T-helper 2 cell treated with Interferon-gamma antibody and Interleukin-4, amounts not matched to agents 100 ng/mL and 5 ng/mL, for 36 hours (primary cell): ENCODE measurements at regions not wholly inside any gene's neighbourhood (a gene's known extent, or its start where the extent isn't known, plus 50 kb on each side); places are given as distances from the start of the nearest gene placed in this dataset.

Experiments
- intact Hi-C: fragments of 100-400 bp; cut with micrococcal nuclease; formaldehyde crosslinking; loops from one replicate; pipeline ENCODE4 v1.15.1; 2023

DNA sequence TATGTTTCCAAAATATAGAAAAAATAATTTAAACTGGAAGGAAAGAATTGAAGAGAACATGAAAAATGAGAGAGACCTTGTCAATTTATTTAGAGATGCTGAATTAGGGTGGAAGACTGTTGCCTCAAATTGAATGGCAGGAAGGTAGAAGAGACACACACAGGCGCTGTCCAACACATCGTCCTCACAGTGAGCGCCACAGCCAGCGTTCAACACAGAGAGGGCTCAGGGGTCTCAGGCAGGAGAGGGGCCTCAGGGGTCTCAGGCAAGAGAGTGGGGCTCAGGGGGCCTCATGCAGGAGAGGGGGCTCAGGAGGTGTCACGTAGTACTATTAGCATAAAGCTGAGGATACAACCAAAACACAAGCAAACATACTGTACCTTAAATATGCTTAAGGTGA is 65.7 kb downstream of the TMEM18 start:
- intact Hi-C loops: no loop called here

DNA sequence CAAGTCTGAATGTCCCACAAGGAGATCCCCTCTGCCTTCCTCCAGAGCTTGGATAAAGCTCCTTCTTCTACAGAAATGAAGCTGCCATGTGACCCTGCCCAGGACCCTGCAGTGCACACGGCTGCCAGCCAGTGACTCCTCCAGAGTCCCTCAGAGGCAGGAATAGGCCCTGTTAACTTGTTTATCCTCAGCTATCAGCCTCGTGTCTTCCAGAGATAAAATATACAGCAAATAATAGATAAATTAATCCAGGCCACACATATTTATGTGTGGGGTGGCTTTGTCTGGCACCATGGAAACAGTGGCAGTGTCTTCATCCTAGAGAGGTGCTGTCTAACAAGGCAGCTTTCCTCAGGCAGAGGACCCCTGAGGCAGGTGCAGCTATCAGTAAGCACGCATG is 66.7 kb downstream of the TMEM18 start:
- intact Hi-C loops: no loop called here

DNA sequence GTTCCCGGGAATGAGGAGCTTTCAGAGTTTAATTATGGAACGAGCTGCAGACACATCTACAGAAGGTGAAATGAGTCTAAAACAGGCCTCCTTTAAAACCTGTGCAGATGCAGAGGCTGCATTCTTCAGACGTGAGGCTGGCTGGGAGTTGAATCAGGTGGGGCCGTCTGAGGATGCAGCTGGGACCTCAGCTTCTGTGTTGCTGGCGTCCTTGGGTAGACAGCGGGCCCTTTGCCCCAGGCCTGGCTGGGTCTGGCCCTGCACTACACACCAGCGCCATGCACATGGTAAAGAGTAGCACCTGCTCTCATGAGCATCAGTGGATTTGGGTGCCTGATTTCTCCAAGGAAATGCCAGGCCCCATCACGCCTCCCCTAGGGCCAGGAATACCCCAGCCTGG is 67.3 kb downstream of the TMEM18 start:
- intact Hi-C loops: no loop called here

DNA sequence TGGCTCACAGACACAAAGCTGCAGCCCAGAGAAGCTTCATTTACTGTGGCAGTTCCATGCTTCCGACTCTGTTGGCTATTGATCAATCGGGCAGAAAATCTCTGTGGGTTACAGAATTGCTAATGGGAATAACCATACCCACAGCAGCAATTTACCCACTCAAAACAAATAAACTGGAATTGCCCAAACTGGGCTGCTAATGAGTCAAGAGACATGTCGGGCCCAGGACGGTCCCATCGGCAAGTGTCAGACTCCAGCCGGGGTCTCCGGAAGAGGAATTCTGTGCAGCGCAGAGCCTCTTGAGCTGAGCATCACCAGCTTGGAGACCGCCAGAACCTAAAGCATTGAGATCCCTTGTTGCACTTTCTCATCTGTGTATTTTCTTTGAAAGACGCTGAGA is 67.8 kb downstream of the TMEM18 start:
- intact Hi-C loops: no loop called here

DNA sequence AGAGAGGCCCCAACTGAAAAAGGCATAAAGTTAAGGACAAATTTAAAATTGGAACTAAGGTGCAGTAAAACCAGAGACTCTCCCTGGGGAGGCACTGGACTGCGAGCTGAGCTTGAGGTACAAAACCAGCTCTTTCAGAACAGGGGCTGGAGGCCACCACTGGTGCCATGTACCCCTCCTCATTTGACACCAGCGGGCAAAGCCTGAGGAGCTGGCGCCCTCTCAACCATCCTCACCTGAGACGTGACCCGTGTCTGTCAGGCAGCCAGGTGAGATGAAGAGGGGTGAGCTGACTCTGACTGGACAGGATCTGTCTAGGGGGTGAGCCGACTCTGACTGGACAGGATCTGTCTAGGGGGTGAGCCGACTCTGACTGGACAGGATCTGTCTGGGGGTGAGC is 68.5 kb downstream of the TMEM18 start:
- intact Hi-C loops: no loop called here

DNA sequence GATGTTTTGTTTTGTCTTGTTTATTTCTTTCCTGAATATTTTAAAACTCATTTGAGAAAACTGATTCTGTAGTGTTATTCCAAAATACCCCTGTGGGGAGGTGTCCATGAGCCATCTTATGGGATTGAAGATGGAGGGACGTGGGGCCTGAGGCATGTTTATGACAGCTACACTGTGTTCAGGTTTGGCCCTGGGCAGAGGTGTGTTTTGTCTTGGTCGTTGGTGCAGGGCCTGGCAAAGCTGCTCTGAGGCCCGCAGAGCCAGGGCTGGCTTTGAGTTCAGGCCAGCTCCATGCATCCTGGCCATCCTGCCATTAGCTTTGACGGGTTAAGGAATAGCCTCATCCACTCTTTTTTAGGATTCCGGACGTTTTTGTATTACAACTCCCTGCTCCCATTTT is 68.9 kb downstream of the TMEM18 start:
- intact Hi-C loops: no loop called here

DNA sequence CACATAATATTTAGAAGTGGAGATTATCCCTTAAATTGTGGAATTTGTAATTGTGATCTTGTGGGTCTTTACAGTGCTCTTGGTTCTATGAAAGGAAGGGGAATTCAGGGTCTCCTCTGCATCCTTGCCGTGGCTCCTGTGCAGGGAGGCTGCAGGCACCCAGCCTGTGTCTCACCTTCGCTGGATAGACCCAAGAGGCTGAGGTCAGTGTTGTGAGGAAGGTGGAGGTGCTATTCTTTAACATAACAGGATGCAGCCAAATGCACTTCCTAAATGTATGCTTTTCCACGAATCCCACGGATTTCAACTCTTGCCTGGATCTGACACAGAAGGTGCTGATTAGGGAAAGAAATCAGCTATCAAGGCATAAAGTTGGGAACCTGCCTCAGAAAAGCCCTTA is 69.5 kb downstream of the TMEM18 start:
- intact Hi-C loops: no loop called here

DNA sequence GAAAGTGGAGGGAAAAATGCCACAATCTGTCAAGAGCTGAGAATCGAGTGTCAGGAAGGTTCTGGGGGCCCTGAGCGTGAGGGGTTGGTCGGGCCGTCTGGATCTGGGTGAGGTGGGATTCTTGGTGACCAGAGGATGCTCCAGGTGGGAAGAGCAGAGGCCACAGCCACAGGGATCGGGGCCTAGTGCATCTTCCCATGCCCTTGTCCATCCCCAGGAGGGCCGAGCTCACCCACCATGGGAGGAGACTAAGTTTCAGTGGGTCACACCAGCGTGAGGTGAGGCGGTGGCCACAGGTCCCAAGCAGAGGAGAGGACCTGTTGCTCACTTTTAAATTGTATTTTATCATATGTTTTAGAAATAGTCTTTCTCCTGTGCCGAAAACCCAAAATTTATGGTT is 70.0 kb downstream of the TMEM18 start:
- intact Hi-C loops: no loop called here

DNA sequence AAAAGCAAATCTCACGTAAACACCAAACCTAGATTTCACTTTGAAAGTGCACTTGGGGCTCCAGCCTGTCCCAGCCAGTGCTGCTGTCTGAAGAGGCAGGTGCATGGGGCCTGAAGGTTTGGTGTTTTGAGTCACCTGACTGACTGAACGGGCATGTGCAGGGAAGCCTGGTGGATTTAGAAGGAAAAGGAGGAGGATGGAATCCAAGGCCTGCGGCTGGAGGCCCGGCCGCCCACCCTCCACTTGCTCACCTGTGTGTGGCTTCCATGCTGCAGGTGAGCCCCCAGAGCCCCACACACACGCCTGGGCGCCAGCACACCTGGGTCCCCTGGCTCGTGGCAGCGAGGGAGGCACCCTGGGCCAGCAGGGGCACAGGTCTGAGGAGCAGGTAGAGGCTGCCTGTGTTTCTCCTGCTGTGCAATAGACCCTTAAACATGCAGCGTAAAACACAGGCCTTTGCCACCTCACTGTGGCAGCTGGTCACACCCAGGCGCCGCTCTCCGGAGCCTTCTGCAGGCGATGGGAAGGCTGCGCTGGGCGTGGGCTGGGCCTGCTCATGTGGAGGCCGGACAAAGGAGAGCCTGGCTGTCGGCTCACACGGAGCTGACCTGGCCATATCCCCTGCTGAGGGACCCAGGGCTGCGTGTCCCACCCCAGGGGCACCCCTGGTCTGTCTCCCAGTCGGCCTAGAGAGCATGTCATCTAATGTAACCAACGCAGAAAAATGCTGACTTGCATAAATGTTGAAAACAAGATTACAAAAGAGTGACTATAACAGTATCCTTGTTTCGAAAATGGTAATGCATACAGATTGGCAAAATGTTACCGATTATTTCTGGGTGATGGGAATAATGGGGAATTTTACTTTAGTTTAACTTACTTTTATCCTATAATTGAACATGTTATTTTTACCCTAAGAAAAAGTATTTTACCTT is 71.3 kb downstream of the TMEM18 start:
- intact Hi-C loops: no loop called here

DNA sequence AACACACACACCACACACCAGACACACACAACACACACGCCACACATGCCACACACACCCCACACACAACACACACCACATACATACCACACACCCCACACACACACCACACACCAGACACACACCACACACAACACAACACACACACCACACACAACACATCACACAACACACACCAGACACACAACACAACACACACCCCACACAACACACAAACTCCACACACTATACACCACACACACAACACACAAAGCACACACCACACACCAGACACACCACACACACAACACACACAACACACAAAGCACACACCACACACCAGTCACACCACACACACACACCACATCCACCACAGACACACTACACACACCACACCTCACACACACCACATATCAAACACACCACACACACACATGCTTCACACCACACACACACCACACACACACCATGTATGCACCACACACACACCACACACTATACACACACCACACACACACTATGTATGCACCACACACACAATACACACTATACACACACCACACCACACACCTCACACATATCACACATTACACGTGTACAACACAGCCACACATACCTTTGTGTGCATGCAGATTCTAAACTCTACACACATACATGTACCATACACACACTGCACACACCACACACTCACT is 72.2 kb downstream of the TMEM18 start:
- intact Hi-C loops: no loop called here

DNA sequence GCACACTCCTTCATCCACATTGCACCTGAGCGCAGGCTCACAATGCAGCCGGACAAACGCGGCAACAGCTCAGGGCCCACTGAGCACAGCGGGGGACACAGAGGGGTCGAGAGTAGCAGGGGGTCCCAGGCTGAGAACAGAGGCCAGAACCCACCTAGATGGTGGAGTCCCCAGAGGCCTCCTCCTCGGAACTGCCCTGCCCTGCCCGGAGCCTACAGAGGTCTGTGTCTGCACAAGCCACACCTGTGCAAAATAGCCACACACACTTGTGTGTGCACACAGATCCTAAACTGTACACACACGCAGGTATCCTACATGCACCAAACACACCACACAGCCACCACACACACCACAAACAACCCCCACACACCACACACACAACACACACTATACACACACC is 72.8 kb downstream of the TMEM18 start:
- intact Hi-C loops: no loop called here

DNA sequence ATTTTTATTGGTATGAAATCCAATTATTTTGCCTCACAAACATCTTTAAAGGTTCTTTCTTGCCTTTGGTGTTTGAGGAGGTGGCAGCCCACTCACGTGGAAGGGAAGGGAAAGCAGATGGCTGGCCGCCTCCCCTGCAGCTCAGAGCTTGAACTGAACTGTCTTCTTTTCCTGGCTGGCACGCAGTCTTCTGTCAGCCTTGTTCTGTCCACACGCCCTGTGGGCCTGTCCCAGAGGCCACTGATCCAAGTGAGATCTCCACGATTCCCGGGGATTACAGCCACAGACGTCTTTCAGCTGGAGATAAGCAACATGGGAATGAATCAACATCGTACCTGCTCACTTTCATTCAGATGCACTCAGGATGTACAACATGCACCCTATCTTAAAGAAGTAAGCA is 73.3 kb downstream of the TMEM18 start:
- intact Hi-C loops: no loop called here

DNA sequence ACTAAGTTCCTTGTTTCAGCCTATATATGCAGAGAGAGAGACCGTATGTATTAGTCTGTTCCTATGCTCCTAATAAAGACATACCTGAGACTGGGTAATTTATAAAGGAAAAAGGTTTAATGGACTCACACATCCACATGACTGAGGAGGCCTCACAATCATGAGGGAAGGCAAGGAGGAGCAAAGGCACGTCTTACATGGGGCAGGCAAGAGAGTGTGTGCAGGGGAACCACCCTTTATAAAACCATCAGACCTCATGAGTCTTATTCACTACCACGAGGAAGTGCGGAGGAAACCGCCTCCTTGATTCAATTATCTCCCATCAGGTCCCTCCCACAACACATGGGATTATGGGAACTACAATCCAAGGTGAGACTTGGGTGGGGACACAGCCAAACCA is 73.8 kb downstream of the TMEM18 start:
- intact Hi-C loops: no loop called here

DNA sequence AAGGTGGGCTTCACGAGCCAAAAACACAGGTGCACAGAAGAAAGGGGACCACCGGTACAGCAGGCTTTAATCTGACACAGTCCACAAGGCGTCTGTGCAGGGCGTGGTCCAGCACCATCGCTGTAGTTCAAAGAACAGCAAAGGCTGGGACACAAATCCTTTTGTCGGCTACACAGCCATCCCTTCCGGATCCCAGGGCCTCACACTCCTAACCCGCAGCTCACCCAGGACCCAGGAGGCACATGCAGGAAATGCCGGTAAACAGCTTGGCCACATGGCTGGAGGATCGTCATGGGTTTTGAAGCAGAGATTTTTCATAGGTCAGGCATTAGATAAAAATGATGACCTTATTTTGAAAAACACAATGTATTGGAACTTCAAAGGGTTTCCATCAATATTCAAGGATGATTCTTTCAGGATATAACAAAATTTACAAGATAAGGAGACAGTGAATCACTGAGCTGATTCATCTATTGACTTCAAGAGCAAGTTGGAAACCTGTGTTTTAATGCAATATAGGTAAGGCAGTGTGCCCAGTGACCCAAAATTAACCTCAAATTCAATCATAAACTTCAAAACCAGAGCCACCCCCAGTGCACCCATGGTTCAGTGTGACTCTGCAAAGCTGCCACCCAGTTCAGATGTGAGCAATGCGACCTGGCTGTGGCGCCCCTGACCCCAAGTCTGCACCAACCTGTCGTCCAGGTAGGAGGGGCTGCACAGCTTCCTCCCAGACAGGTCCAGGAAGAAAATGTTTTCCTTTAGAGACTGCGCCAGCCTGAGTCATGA is 74.4 kb downstream of the TMEM18 start:
- intact Hi-C loops: no loop called here

DNA sequence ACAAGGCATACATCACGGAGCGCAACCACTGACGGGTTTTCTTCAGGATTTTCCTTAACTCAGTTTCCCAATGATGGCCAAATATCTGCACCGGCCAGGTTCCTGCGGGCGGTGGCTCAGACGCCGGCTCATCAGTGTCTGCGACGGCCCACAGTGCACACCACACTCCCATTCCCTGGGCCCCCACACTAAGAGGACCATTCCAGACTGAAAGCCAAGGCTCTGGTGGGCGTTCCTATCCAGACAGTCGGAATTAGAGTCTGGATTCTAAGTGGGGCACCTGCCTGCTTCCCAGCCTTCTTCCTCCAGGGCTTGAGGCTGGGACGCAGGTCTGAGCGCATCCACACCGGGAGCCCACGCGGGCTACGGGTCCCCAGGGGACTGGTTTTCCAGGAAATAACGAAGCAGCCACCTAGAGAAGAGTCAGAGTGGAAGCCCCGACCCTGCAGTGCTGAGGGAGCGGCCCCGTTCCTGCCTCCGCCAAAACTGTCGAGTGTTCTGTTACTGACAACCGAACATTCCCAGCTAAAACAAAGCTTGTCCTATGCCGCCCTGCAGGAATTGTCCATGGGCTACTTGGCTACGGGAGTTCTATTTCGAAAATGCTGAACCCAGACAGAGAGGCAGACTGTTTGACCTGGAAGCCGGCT is 75.3 kb downstream of the TMEM18 start:
- intact Hi-C loops: no loop called here

DNA sequence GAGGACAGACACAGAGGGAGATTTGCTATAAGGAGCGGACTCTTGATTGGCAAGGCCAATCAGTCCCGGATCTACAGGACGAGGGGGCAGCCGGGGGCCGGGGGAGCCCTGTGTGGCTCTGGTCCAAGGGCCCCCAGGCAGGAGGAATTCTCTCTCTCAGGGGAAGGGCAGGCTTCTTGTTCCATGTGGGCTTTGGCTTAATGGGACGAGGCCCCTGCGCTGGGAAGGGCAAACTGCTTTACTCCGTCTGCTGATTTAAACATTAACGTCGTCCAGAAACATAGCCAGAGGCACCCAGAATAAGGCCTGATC is 75.9 kb downstream of the TMEM18 start:
- intact Hi-C loops: no loop called here

DNA sequence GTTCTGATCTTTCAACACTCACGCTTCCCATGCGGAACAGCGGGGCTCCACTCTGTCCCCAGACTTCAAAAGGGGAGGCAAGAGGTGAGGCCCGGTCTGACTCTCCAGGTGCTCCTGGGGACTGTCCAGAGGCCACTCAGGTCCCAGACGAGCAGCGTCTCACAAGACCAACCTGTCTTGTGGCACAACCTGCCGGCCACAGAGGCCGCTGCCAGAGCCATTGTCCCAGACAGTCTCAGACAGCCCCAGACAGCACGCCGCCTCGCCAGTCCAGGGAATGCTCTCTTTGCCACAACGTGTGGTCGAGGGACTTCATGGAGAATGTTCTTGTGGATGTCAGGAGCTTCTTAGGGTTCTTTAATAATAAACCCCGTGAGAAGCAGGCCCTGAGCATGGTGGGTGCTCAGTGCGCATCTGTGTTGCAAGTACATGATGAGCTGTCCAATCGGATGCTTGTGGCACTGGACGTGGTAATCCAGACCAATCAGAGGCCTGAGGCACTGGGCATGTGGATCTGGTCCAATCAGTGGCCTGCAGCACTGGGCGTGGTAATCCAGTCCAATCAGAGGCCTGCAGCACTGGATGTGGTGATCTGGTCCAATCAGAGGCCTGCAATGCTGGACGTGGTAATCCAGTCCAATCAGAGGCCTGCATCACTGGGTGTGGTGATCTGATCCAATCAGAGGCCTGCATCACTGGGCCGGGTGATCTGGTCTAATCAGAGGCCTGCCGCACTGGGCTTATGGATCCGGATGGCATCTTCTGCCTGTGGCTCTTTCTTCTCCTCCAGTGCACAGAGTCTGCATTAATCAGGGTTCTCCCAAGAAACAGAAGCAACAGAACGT is 76.4 kb downstream of the TMEM18 start:
- intact Hi-C loops: no loop called here

DNA sequence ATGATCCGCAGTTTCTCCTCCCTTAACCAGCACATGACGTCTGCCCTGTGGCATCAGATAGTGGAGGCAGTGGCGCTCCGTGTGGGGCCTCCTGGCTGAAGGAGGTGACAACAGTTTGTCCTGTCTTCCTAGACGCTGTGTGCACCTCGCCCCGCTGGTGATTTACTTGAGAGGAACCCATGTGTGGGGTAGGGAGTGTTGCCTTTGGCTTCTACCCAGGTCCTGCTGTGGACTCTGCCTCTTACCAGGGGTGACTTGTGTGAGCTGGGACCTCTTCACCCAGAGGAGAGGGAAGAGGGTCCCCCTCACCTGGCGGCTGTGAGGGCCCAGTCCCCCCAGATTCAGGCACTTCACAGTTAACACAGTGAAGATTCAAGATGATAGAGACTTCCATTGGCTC is 77.6 kb downstream of the TMEM18 start:
- intact Hi-C loops: no loop called here

DNA sequence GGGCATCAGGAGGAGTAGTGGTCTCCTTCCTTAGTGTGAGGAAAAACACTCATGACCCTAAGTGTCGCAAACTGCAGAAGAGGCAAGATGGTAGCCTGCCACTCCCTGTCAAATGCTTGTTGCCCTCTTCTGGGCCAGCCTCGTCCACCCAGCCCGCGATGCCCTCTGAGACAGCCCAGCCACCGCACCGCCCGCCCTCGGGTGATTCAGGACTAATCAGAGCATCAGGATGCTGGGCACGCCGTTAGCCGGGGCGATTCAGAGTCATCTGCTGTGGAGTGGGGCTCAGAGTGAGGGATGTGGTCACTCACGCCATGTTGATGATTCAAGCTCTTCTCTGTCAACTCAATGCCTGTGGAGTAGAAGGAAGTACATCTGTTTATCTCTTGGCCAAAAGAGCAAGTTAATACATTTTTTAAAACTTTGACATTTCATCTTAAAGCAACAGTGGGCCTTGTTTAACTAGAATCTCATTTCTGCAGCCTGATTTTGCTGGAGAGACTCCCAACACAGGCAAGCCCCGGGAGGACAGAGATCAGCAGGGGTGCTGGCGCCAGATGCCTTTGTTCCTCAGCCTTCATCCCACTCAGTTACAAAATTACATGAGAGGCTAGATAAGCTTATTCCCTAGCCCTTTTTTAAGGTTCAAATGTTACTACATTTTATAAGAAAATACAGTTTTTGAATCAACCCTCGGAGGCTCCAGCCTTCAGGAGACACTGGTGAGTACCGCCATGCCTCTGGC is 79.0 kb downstream of the TMEM18 start:
- intact Hi-C loops: no loop called here
